ENCODE measurements at regions not wholly inside any gene's neighbourhood (a gene's known extent, or its start where the extent isn't known, plus 50 kb on each side); places are given as distances from the start of the nearest gene placed in this dataset.
"Not testable (repeated sequence)": the region's sequence is repeated elsewhere in the genome, so short reads cannot be mapped to it uniquely, and the experiment has no call there.

DNA sequence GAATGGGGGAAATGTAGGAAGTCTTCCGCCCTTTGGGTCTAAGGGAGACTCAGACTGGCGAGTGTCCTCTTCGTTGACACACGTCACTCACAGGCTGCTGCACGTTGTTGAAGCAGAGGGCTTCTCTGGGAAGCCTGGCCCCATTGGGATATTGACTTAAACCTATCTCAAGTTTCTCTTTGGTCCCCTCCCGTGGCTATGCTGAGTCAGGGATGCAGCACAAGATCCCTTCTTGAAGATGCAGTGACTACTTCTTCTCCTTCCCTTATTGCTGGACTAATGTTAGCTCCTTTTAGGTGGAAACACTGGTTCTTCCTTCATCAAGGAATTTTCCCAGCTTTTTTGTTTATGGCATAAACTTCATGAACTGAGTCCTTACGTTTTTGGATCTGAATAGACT, 89.8 kb upstream of the CCDC71L start:
- H3K36me3 ChIP-seq = no peaks in the 10 kb centered on the region
- H3K27me3 ChIP-seq = no peaks in the 10 kb centered on the region
- H3K4me1 ChIP-seq = no peaks in the 10 kb centered on the region
- H4K20me1 ChIP-seq (ENCODE audit: low read depth) = no peaks in the 10 kb centered on the region
- Mint-ChIP-seq H3K4me3 (no peak overlapping the region), H3K36me3 (no peaks in the 10 kb centered on the region), H3K9me3 (no peaks in the 10 kb centered on the region), H3K27ac (no peak overlapping the region), H3K27me3 (ENCODE audit: insufficient read depth, low read depth) (no peaks in the 10 kb centered on the region), H3K4me1 (no peaks in the 10 kb centered on the region)
- H3K9me3 ChIP-seq (ENCODE audit: low read depth) = no peaks in the 10 kb centered on the region
- no peak overlapping the region for H2AFZ ChIP-seq (replicated peaks)
- H3K9ac ChIP-seq = no peak overlapping the region
- H3F3A ChIP-seq (ENCODE audit: low read depth) = no peaks in the 10 kb centered on the region
- H3K4me2 ChIP-seq = no peak overlapping the region
- H3K4me3 ChIP-seq = no peak overlapping the region
- no peaks in the 10 kb centered on the region for H3K79me2 ChIP-seq (ENCODE audit: low read depth)
- no peak for DNase-seq (ENCODE audit: low spot score)
- H3K27ac ChIP-seq = no peak overlapping the region
- TF ChIP-seq, protein P1, sequence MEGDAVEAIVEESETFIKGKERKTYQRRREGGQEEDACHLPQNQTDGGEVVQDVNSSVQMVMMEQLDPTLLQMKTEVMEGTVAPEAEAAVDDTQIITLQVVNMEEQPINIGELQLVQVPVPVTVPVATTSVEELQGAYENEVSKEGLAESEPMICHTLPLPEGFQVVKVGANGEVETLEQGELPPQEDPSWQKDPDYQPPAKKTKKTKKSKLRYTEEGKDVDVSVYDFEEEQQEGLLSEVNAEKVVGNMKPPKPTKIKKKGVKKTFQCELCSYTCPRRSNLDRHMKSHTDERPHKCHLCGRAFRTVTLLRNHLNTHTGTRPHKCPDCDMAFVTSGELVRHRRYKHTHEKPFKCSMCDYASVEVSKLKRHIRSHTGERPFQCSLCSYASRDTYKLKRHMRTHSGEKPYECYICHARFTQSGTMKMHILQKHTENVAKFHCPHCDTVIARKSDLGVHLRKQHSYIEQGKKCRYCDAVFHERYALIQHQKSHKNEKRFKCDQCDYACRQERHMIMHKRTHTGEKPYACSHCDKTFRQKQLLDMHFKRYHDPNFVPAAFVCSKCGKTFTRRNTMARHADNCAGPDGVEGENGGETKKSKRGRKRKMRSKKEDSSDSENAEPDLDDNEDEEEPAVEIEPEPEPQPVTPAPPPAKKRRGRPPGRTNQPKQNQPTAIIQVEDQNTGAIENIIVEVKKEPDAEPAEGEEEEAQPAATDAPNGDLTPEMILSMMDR (IDR thresholded peaks at IDR 0.05) = no peak
- TF ChIP-seq EZH2phosphoT487 (IDR thresholded peaks at IDR 0.05) (no peak), EZH2 (IDR thresholded peaks at IDR 0.05) (no peak)

DNA sequence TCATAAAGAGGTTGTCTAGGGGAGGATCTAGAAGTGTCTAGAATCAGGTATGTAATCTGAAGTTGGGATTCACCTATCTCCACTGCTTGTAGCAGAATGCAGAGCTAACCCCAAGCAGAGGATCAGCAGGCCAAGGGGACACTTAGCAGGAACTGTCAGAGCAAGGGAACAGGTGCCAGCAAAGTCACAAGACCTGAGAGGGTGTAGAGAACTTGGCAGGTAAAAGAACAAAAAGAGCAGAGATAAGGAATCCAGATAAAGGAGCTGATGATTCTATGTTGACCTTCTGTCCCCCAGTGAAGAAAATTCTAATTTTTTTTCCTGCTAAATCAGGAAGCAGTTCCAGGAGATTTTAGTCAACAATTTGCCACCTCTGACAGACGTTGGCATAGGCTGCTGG, 91.4 kb upstream of the CCDC71L start:
- H3K27ac Mint-ChIP-seq = no peak overlapping the region
- Histone ChIP-seq H3K9ac (no peak overlapping the region), H3K9me3 (ENCODE audit: low read depth) (no peaks in the 10 kb centered on the region), H4K20me1 (ENCODE audit: low read depth) (no peaks in the 10 kb centered on the region), H3K4me2 (no peak overlapping the region), H3K4me3 (no peak overlapping the region), H3K79me2 (ENCODE audit: low read depth) (no peaks in the 10 kb centered on the region), H2AFZ (replicated peaks) (no peak overlapping the region), H3K4me1 (no peaks in the 10 kb centered on the region), H3K36me3 (no peaks in the 10 kb centered on the region), H3K27me3 (no peaks in the 10 kb centered on the region), H3F3A (ENCODE audit: low read depth) (no peaks in the 10 kb centered on the region), H3K27ac (no peak overlapping the region)
- TF ChIP-seq EZH2 (IDR thresholded peaks at IDR 0.05) (no peak), EZH2phosphoT487 (IDR thresholded peaks at IDR 0.05) (no peak)
- TF ChIP-seq, protein P1 (IDR thresholded peaks at IDR 0.05) = no peak
- H3K4me1 Mint-ChIP-seq = no peaks in the 10 kb centered on the region
- no peak overlapping the region for H3K4me3 Mint-ChIP-seq
- no peaks in the 10 kb centered on the region for H3K27me3 Mint-ChIP-seq (ENCODE audit: insufficient read depth, low read depth)
- no peaks in the 10 kb centered on the region for H3K36me3 Mint-ChIP-seq
- no peak for DNase-seq (ENCODE audit: low spot score)
- H3K9me3 Mint-ChIP-seq = no peaks in the 10 kb centered on the region

DNA sequence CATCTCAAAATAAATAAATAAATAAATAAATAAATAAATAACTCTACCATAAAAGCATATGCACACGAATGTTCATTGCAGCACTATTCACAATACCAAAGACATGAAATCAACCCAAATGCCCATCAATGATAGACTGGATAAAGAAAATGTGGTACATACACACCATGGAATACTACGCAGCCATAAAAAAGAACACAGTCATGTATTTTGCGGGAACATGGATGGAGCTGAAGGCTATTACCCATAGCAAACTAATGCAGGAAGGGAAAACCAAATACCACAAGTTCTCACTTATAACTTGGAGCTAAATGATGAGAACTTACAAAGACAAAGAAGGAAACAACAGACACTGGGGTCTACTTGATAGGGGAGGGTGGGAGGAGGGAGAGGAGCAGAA, 94.1 kb upstream of the CCDC71L start:
- H3K27me3 ChIP-seq; H3K79me2 ChIP-seq (ENCODE audit: low read depth); H3K4me3 ChIP-seq; H3K9ac ChIP-seq; H3K27me3 Mint-ChIP-seq (ENCODE audit: insufficient read depth, low read depth); H3K4me3 Mint-ChIP-seq; DNase-seq (ENCODE audit: low spot score); H3F3A ChIP-seq (ENCODE audit: low read depth); H2AFZ ChIP-seq (replicated peaks); H3K27ac ChIP-seq; H3K4me1 Mint-ChIP-seq; H4K20me1 ChIP-seq (ENCODE audit: low read depth); H3K9me3 Mint-ChIP-seq; H3K9me3 ChIP-seq (ENCODE audit: low read depth); H3K36me3 Mint-ChIP-seq; H3K4me2 ChIP-seq; H3K27ac Mint-ChIP-seq; H3K36me3 ChIP-seq; H3K4me1 ChIP-seq: not testable (repeated sequence)

DNA sequence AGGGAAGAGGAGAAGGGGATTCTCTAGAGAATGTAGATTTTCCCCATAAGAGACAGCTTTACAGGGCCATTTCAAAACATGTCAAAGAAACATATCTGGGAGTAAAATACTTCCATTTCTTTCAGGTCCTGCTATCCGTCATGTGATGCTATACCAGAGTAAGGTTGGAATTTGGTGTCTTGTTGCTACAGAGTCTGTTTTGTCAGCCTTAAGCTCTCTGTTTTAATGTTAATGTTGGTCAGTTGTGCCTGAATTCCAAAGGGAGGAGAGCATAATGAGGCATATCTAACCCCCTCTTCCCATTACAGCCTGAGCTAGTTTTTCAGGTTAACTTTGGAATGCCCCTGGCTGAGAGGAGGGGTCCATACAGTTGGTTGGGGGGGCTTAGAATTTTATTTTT, 94.7 kb upstream of the CCDC71L start:
- Histone ChIP-seq H3K4me3 (no peak overlapping the region), H3K4me1 (no peaks in the 10 kb centered on the region), H4K20me1 (ENCODE audit: low read depth) (no peaks in the 10 kb centered on the region), H3K27ac (no peak overlapping the region), H3F3A (ENCODE audit: low read depth) (no peaks in the 10 kb centered on the region), H3K4me2 (no peak overlapping the region), H3K9ac (no peak overlapping the region), H2AFZ (replicated peaks) (no peak overlapping the region), H3K36me3 (no peaks in the 10 kb centered on the region), H3K79me2 (ENCODE audit: low read depth) (no peaks in the 10 kb centered on the region), H3K27me3 (no peaks in the 10 kb centered on the region), H3K9me3 (ENCODE audit: low read depth) (no peaks in the 10 kb centered on the region)
- DNase-seq (ENCODE audit: low spot score) = no peak
- Mint-ChIP-seq H3K4me3 (no peak overlapping the region), H3K27ac (no peak overlapping the region), H3K27me3 (ENCODE audit: insufficient read depth, low read depth) (no peaks in the 10 kb centered on the region), H3K9me3 (no peaks in the 10 kb centered on the region), H3K4me1 (no peaks in the 10 kb centered on the region), H3K36me3 (no peaks in the 10 kb centered on the region)
- TF ChIP-seq, protein P1 (IDR thresholded peaks at IDR 0.05) = no peak
- no peak for TF ChIP-seq EZH2 (IDR thresholded peaks at IDR 0.05)
- no peak for TF ChIP-seq EZH2phosphoT487 (IDR thresholded peaks at IDR 0.05)
